ENCODE measurements at regions not wholly inside any gene's neighbourhood (a gene's known extent, or its start where the extent isn't known, plus 50 kb on each side); places are given as distances from the start of the nearest gene placed in this dataset.
"Not testable (repeated sequence)": the region's sequence is repeated elsewhere in the genome, so short reads cannot be mapped to it uniquely, and the experiment has no call there.

- H3K4me3 ChIP-seq; DNase-seq (ENCODE audit: low spot score); H3K36me3 ChIP-seq (ENCODE audit: insufficient read depth); H3K27ac ChIP-seq (ENCODE audit: low read depth); H4K20me1 ChIP-seq (replicated peaks; ENCODE audit: insufficient read depth); H2AFZ ChIP-seq; H3F3A ChIP-seq (replicated peaks; ENCODE audit: low read depth); H3K4me2 ChIP-seq; H3K36me3 Mint-ChIP-seq (ENCODE audit: low read depth); H3K4me1 ChIP-seq (ENCODE audit: insufficient read depth); H3K27ac Mint-ChIP-seq; H3K79me2 ChIP-seq (replicated peaks; ENCODE audit: insufficient read depth); ATAC-seq; H3K9me2 ChIP-seq (ENCODE audit: insufficient read depth): not testable (repeated sequence)
- H3K27me3 Mint-ChIP-seq (ENCODE audit: insufficient read depth, low read depth, poor library complexity) = peaks cover 57% of the 10 kb centered on the region
- peaks cover 15% of the 10 kb centered on the region for H3K4me1 Mint-ChIP-seq
- peaks cover 26% of the 10 kb centered on the region for H3K9me3 Mint-ChIP-seq
- peaks cover 48% of the 10 kb centered on the region for H3K27me3 ChIP-seq (ENCODE audit: insufficient read depth)
- peak overlapping the region; percentile 19; the same call in 2 of the 3 replicates for H3K4me3 Mint-ChIP-seq
These were observed 160.6 kb upstream of the ZNF337 start for GRCh38 chr20:25857091-25857788.

GRCh38 chr20:25856256-25856884 lies 159.7 kb upstream of the ZNF337 start:
- Histone ChIP-seq H3K79me2 (replicated peaks; ENCODE audit: insufficient read depth) (no peaks in the 10 kb centered on the region), H3K4me3 (no peak overlapping the region), H3F3A (replicated peaks; ENCODE audit: low read depth) (no peaks in the 10 kb centered on the region), H3K27me3 (ENCODE audit: insufficient read depth) (peaks cover 41% of the 10 kb centered on the region), H3K4me1 (ENCODE audit: insufficient read depth) (no peaks in the 10 kb centered on the region), H4K20me1 (replicated peaks; ENCODE audit: insufficient read depth) (no peaks in the 10 kb centered on the region), H2AFZ (no peak overlapping the region), H3K9me2 (ENCODE audit: insufficient read depth) (no peaks in the 10 kb centered on the region), H3K4me2 (no peak overlapping the region), H3K27ac (ENCODE audit: low read depth) (no peak overlapping the region), H3K36me3 (ENCODE audit: insufficient read depth) (no peaks in the 10 kb centered on the region)
- Mint-ChIP-seq H3K4me1 (peaks cover 12% of the 10 kb centered on the region), H3K4me3 (no peak overlapping the region), H3K36me3 (ENCODE audit: low read depth) (no peaks in the 10 kb centered on the region; the same call in 2 of the 3 replicates), H3K9me3 (peaks cover 26% of the 10 kb centered on the region), H3K27ac (no peak overlapping the region; the same call in 1 of the 2 replicates), H3K27me3 (ENCODE audit: insufficient read depth, low read depth, poor library complexity) (peaks cover 48% of the 10 kb centered on the region)
- ATAC-seq (no peak), DNase-seq (ENCODE audit: low spot score) (no peak)
- TF ChIP-seq CREB1 (CRISPR knock-in tag; IDR thresholded peaks at IDR 0.05; ENCODE audit: low read depth) (no peak), STAT1 (IDR thresholded peaks at IDR 0.05; ENCODE audit: unreplicated experiment) (no peak), ZNF331 (CRISPR knock-in tag; IDR thresholded peaks at IDR 0.05; ENCODE audit: low read depth) (no peak), POLR2AphosphoS5 (IDR thresholded peaks at IDR 0.05; ENCODE audit: low read depth) (no peak), CTCF (conservative IDR thresholded peaks at IDR 0.05; ENCODE audit: low read depth in 2 of 2) (no peak), NANOG (IDR thresholded peaks at IDR 0.05; ENCODE audit: borderline replicate concordance) (no peak), ZNF462 (CRISPR knock-in tag; IDR thresholded peaks at IDR 0.05) (no peak), JUNB (IDR thresholded peaks at IDR 0.05; ENCODE audit: unreplicated experiment) (no peak)

Measured in GM23338 (cell line).